DMS79 treated with DMSO at 0.1 percent for 48 hours (cell line): ENCODE measurements at regions not wholly inside any gene's neighbourhood (a gene's known extent, or its start where the extent isn't known, plus 50 kb on each side); places are given as distances from the start of the nearest gene placed in this dataset.
"Not testable (repeated sequence)": the region's sequence is repeated elsewhere in the genome, so short reads cannot be mapped to it uniquely, and the experiment has no call there.

ENCODE experiments used
- DNase-seq: peaks from one replicate; lab custom pipeline; 2025; lab: John Stamatoyannopoulos, UW

DNA sequence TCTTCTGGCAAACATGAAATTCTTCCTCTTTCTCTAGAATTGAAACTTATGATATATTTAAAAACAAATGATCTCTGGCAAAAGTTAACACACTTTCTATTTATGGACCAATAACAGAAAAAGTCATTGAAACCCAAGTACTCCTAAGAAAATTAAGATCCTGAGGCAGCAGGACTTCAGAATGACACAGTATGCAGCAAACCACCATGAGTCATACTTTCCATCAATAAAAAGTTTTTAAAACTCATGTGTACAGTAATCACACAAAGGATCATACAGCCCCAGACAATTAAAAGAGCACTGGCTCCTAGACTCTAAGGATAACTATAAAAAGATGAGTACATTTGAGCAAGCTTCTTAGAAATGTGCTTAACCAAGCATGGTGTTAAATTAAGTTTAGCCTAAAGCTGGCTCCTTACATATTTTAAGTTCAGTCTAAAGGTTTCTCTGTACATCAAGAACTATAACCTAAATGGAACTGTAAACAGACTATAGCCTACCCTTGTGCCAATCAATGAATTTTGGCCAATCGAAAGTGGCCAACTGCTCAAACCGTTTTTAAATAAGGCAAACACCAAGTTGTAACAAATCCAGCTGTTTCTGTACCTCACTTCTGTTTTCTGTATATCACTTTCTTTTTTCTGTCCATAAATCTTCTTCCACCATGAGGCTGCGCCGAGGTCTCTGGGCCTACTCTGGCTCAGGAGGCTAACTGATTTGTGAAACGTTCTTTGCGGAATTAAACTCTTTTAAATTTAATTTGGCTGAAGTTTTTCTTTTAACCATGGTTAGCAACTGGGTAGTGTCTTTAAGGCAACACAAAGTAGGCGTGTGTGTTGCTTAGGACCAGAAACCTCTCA is 232.1 kb upstream of the PIK3R1 start:
- DNase-seq, result no peak

DNA sequence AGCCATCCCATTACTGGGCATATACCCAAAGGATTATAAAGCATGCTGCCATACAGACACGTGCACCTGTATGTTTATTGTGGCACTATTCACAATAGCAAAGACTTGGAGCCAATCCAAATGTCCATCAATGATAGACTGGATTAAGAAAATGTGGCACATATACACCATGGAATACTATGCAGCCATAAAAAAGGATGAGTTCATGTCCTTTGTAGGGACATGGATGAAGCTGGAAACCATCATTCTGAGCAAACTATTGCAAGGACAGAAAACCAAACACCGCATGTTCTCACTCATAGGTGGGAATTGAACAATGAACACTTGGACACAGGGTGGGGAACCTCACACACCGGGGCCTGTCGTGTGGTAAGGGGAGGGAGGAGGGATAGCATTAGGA is 233.4 kb upstream of the PIK3R1 start:
- not testable (repeated sequence) for DNase-seq

DNA sequence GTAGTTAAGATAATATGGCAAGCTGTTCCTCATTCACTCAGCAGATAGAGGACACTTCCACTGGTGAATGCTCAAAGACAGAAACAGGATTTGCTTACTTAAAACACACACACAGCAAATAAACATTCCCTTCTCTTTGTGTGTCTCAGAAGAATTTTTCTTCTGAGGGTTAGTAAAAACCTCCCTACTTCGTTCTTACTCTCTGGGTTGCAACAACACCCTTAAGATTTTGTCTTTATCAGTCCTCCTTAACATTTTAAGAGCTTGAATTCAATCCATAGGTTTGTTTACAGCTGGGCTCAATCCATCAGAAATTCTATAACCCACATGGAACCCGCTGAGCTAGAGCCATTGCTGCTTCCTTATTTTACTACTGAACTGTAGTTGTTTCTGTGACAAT is 237.4 kb upstream of the PIK3R1 start:
- DNase-seq, result no peak

DNA sequence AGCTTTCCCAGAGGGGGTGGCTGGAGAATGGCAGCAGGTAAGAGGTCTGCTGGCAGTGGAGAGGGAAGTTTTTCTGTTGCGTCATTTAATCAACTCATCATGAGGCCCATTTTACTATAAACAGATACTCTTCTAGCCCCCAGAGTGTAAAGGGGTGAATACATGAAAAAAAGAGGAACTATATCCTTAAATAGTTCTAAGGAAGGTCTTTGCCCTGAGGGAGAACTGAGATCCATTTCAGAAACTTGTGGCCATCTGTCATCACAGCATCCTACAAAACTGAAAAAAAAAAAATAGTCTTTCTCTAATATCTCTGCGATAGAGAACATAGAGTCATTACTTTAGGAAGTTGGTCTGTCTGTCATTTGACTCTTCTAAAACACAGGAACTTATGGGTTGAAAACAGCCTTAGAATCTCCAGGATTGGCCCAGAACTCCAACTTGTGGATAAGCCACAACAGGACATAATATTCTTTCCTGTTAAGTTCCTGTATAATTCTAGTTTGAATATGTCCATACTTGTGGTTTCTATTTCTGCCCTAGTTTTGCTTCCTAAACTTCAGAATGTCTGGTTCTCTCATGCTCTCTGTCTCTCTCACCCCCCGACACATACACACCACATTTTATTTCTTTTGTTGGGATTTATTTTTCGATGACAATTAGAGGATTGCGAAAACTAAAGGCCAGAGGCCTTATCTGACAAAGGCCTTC is 238.5 kb upstream of the PIK3R1 start:
- DNase-seq, result no peak

- DNase-seq, result no peak
Observed at GRCh38 chr5:67976181-67976580, 239.4 kb upstream of the PIK3R1 start.

DNA sequence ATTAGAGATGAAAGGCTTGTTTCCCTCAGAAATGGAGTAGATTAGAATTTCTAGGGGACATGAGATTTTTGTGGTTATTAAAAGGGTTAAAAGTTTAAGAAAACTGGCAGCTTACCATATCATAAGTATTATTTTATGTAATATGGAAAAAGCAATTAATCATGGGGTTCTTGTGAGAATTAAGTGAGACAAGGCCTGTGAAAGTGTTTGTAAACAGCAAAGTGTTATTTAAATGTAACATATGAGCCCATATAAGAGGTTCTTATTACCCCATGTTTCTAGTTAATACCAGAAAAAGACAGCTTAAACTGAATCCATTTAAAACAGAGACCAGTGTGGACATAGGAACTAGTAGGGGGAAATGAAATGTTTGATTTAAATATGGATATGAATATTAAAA is 241.1 kb upstream of the PIK3R1 start:
- DNase-seq, result no peak

DNA sequence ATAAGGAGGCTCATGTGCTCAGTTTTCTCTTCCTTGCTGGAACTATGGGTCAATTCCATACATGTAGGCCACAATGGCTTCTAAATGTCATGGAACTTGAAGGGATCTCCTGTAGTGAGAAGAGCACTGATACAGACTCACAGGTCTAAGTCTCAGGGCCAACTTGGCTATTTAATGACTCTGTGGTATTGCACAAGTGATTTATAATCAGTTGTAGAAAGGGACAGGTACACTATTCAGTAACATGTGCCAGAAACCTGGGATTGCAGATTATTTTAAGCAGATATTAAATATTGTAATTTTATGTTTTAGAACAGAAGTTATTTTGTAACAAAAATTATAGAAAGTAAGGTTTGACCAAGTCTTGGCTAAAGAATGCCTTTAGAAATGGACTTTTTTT is 241.5 kb upstream of the PIK3R1 start:
- no peak for DNase-seq

- no peak for DNase-seq
Observed at GRCh38 chr5:67971971-67972821, 243.4 kb upstream of the PIK3R1 start.

DNA sequence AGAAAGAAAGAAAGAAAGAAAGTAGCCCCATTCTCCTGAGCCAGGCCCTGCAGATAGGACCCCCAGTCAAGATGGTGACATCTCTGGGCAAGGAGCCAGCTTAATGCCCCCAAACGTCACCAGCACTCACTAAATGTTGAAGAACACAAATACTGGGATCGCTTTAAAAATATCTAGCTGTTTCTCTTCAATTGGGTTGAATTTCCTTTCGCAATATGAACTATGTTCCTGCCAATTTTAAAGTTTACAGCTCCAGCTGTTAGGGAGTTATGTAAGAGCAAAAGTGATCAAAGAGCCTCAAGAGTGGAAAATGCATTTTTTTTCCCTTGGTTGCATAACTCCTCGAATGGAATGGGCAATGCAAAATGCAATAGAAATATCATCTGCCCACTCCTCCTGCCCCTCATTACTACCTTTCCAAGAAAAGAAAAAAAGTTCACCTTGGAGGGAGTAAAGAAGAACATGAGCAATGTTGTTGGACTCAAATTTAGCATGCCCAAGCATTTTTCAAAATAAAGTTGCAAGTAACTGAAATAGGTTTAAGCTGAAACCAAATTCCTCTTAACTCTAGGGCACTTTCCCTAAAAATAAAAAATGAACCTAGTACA is 244.2 kb upstream of the PIK3R1 start:
- DNase-seq, result no peak

DNA sequence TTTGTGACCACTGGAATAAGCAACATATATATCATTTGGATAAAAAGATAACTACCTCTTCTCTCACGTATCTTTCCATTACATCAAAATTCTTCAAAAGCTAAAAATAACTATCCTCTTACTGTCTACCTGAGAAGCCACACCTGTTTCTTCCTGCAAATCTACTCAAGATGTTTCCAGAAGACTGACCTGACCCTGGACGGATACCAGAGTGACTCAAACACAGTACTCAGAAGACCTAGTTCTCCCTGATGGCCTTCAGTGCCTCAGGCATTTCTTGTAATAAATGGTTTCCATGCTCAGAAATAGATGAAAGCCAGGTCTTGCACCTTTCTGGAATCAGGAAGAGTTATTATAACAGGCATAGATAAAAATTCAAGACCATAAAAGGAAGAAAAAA is 245.9 kb upstream of the PIK3R1 start:
- no peak for DNase-seq

GRCh38 chr5:67969176-67969575 is 246.4 kb upstream of the PIK3R1 start:
- no peak for DNase-seq

GRCh38 chr5:67966712-67967111 is 248.8 kb upstream of the PIK3R1 start:
- DNase-seq, result no peak

GRCh38 chr5:67964619-67965018 is 250.9 kb upstream of the PIK3R1 start:
- no peak for DNase-seq

DNA sequence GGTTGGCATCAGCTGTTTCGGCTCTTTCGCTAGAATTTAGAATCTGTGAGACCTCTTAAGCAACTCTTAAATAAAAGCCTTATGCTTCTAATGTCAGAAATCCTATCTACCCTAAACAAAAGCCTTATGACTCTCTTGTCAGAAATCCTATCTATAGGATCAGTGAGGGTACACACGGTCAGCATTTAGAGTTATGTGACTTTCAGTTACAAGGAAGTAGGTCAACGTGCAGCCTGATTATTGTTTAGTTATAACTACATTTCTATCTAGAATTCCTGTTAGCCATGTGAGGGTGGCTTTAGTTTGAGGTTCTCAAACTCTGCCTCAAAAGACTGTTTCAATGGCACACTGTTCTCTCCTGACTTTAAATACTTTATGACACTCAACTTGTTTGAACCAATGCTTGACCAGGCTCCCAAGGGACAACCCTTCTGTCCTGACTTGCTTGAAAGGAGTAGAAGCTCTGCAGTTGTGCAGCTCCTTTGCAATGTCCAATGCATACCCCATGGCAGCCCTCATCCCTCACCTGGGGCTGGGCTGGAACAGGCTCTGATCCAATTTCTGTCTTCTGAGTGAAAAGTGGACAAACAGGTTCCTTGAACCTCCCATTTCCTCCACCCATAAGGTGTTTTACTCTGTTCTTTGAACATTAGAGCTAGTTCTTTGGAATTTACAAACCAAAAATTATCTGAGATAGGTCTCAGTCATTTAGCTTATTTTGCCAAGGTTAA is 251.6 kb upstream of the PIK3R1 start:
- DNase-seq, result no peak

DNA sequence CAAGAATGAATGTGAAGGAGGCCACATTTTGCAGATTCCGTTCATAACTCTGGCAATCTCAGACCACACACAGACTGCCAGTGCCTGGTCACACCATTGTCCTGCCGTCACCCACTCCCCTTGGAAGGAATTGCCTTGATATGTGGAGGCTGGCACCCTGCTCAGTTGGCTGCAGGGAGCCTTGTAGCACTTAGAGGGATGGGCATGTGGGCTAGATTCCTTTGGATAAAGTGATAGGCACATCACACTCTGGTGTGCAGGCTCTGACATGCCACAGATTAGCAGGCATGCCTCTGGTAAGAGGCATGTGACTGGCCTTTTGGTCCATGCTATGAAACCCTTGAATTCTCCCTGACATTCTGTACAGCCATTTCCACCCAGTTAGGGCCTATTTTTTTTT is 254.6 kb upstream of the PIK3R1 start:
- peak; percentile 8 for DNase-seq

DNA sequence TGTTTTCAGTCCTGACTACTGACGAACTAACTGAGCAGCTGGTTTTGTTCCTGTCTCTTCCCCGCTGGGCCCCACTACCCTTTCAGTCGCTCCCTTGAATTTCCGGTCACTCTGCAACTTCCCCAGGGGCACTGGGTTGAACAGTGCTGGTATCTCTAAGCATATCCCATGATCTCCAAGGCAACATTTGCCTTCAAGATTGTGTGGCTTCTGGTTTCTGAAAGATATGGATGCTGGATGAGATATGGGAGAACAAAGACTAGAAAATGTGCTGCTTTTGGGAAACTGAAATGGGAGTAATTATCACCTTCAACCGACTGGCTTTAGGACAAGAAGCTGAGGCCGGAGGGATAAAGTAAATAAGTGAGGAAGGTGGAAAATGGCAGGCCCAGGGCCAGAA is 258.2 kb upstream of the PIK3R1 start:
- DNase-seq, result no peak

GRCh38 chr5:67954351-67954750 is 261.2 kb upstream of the PIK3R1 start:
- no peak for DNase-seq

- no peak for DNase-seq
Observed at GRCh38 chr5:67942421-67942820, 273.1 kb upstream of the PIK3R1 start.

DNA sequence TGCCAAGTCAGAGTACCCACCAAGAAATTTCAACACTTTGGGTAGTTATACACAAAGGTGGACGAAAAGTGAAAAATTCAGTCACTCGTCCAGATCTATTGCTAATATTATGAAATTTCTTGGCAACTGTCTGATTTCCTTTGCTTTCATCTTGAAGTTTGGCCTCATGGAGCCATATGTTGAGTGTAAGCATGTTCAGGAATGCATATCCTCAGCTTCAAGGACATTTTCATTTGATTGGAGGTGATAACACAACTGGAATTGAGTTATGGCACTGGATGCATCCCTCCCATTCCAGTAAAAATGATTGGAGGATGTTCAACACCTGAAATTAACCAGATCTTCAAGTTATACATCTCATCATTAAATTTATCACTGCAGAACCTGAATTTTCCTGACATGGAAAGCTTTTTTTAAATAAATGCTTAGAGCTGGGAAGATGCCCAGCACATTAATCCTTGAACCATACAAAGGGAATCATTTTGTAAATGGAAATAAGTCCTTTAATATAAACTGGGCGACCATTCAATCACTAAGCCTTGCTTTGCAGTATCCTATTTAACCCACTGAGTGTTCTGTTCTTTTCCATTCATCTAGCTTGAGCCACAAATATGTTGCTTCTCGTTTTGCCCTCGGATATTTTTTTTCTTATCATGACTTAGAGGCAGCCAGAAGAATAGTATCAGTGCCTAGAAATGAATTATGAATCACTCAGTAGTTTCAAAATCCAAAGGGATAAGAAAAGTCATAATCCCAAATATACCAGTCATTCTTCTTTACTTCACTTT is 273.7 kb upstream of the PIK3R1 start:
- DNase-seq, result no peak

GRCh38 chr5:67935908-67936566 is 279.5 kb upstream of the PIK3R1 start:
- DNase-seq, result no peak
